Parathyroid adenoma (tissue), 2 donors: ENCODE measurements at regions not wholly inside any gene's neighbourhood (a gene's known extent, or its start where the extent isn't known, plus 50 kb on each side); places are given as distances from the start of the nearest gene placed in this dataset.
A peak's percentile ranks its signal among the peaks of the same experiment; 100 is the strongest.

Experiments
- H2AFZ ChIP-seq: fragments of 300-600 bp; sonication (generic); one replicate; pipeline ENCODE4 v1.7.0; 2017; ENCODE audit warnings: antibody characterized with exemption, mild to moderate bottlenecking
- H3K27ac ChIP-seq: fragments of 300-600 bp; sonication (generic); one replicate; pipeline ENCODE4 v1.7.0; 2017
- H3K27me3 ChIP-seq: fragments of 300-600 bp; sonication (generic); one replicate; pipeline ENCODE4 v1.7.0; 2017; ENCODE audit warnings: low read length; ENCODE audit not compliant: control insufficient read depth, insufficient read depth
- H3K36me3 ChIP-seq: fragments of 300-600 bp; sonication (generic); one replicate; pipeline ENCODE4 v1.7.0; 2017; ENCODE audit warnings: low read length; ENCODE audit not compliant: control insufficient read depth, insufficient read depth
- H3K4me1 ChIP-seq: fragments of 300-600 bp; sonication (generic); one replicate; pipeline ENCODE4 v1.7.0; 2017; ENCODE audit warnings: control low read depth
- H3K4me2 ChIP-seq: fragments of 300-600 bp; sonication (generic); one replicate; pipeline ENCODE4 v1.7.0; 2017; ENCODE audit warnings: low read length
- H3K4me3 ChIP-seq: fragments of 300-600 bp; sonication (generic); one replicate; pipeline ENCODE4 v1.7.0; 2017; ENCODE audit warnings: low read depth, low read length
- H3K79me2 ChIP-seq: fragments of 300-600 bp; sonication (generic); one replicate; pipeline ENCODE4 v1.7.0; 2017; ENCODE audit warnings: control low read depth
- H3K9ac ChIP-seq: fragments of 300-600 bp; sonication (generic); one replicate; pipeline ENCODE4 v1.7.0; 2017; ENCODE audit warnings: mild to moderate bottlenecking
- H3K9me3 ChIP-seq: fragments of 300-600 bp; sonication (generic); one replicate; pipeline ENCODE4 v1.7.0; 2017; ENCODE audit warnings: low read length; ENCODE audit not compliant: control insufficient read depth
- TF ChIP-seq, protein P1 (sequence below): fragments of 300-600 bp; sonication (generic); IDR thresholded peaks from one replicate; pipeline ENCODE4 v1.7.0; 2017; ENCODE audit warnings: antibody characterized with exemption, mild to moderate bottlenecking
- donor health status: primary hyperparathyroidism.

DNA sequence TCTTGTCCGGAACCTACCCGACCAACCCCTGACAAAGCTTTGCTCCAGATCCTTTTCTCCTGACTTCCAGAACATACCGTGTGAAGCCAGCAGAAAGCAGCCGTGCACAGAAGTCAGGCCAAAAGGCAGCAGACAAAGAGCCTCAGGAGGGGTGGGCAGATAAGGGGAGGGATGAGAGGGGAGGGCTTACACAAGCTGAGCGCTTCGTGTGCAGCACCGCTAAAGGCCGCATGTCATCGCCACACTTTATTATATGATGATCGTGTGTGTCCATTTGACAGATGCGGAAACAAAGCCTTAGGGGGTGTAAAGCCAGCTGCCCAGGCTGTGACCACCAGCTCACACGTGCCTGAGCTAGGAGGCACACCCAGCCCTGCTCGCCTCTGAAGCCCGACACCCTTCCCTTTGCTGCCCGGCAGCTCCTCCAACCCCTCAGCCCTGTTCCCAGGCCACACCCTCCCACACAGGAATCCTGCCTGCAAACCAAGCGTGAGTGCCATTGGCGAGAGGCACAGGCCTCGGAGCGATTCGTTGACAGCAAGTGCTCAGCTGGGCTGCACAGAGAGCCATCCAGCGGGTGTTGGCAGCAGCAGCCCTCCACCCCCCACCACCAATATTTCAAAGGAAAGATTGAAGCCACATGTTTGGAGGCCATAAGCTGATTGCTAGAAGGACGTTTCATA lies 170.5 kb upstream of the SMIM23 start:
- Histone ChIP-seq H3K4me1 (no peaks in the 10 kb centered on the region), H2AFZ (peak overlapping the region; percentile 50), H3K9me3 (no peaks in the 10 kb centered on the region), H3K79me2 (no peaks in the 10 kb centered on the region), H3K36me3 (no peaks in the 10 kb centered on the region), H3K4me2 (no peak overlapping the region), H3K4me3 (no peak overlapping the region), H3K27me3 (no peaks in the 10 kb centered on the region), H3K9ac (no peak overlapping the region), H3K27ac (no peak overlapping the region)
- TF ChIP-seq, protein P1, sequence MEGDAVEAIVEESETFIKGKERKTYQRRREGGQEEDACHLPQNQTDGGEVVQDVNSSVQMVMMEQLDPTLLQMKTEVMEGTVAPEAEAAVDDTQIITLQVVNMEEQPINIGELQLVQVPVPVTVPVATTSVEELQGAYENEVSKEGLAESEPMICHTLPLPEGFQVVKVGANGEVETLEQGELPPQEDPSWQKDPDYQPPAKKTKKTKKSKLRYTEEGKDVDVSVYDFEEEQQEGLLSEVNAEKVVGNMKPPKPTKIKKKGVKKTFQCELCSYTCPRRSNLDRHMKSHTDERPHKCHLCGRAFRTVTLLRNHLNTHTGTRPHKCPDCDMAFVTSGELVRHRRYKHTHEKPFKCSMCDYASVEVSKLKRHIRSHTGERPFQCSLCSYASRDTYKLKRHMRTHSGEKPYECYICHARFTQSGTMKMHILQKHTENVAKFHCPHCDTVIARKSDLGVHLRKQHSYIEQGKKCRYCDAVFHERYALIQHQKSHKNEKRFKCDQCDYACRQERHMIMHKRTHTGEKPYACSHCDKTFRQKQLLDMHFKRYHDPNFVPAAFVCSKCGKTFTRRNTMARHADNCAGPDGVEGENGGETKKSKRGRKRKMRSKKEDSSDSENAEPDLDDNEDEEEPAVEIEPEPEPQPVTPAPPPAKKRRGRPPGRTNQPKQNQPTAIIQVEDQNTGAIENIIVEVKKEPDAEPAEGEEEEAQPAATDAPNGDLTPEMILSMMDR: no peak

DNA sequence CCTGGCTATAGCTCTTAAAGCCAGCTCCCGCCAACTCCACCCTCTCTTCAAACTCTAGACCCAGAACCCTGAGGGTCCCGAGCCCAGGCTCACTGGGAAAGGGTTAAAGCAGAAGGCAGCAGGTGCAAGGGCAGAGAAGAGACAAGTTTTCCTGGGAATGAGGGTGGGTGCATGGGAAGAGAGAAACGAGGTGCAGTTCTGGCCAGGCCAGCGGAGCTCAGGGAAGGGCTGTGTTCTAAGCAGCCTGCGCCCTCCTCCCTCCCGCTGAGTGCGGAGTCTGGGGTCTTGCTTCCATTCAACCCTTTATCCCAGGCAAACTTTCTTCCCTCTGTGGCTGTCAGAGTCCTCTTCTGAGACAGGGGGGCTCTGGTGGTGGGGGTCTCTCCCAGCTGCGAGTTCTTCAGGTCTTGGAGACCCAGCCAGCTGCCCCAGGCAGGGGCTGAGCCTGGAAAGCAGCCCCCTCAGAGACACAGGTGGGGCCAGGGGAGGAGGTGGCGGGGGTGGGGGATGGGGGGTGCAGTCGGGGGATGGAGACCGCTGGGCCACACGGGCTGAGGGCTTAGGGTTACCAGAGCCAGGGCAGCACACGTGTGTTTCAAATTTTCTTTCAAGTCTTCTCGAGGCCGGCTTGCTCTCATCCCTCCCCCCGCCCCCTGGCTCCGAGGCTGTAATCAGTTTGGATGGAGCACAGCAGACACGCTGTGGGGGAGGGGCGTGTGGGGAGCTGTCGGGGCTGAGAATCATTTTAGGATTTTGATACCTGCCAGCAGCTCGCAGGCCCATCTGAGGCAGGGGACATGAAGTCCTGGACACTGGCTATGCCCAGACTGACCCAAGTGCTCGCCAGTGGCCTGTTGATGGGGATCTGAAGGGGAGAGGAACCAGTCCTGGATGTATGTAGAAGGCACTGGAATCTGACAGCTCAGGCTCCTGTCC lies 169.6 kb upstream of the SMIM23 start:
- Histone ChIP-seq H3K27me3 (no peaks in the 10 kb centered on the region), H3K27ac (no peak overlapping the region), H3K4me1 (no peaks in the 10 kb centered on the region), H3K4me3 (no peak overlapping the region), H3K4me2 (no peak overlapping the region), H3K36me3 (no peaks in the 10 kb centered on the region), H3K9me3 (no peaks in the 10 kb centered on the region), H3K79me2 (no peaks in the 10 kb centered on the region), H2AFZ (no peak overlapping the region), H3K9ac (no peak overlapping the region)
- TF ChIP-seq, protein P1: no peak

DNA sequence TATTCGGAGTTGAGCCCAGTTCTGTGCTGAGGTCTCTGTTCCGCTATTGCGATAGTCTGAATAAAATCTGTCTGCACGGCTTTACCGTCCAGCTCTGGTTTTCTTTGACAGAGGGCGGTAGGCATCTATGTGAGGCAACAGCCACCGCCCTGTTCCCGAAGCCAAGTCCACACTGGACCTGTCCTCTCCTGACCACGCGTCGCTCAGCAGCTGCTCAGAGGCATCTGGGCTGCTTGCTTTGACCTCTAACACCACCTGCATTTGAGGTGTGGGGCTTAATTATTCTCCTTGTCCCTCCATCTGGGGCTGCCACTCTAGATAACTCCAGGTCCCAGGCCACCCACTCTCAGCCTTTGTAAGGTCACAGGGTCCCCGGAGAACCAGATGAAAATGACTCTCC lies 168.4 kb upstream of the SMIM23 start:
- Histone ChIP-seq H3K27ac (no peak overlapping the region), H3K4me2 (no peak overlapping the region), H2AFZ (no peak overlapping the region), H3K27me3 (no peaks in the 10 kb centered on the region), H3K9me3 (no peaks in the 10 kb centered on the region), H3K9ac (no peak overlapping the region), H3K4me1 (no peaks in the 10 kb centered on the region), H3K36me3 (no peaks in the 10 kb centered on the region), H3K4me3 (no peak overlapping the region), H3K79me2 (no peaks in the 10 kb centered on the region)
- TF ChIP-seq, protein P1: no peak

DNA sequence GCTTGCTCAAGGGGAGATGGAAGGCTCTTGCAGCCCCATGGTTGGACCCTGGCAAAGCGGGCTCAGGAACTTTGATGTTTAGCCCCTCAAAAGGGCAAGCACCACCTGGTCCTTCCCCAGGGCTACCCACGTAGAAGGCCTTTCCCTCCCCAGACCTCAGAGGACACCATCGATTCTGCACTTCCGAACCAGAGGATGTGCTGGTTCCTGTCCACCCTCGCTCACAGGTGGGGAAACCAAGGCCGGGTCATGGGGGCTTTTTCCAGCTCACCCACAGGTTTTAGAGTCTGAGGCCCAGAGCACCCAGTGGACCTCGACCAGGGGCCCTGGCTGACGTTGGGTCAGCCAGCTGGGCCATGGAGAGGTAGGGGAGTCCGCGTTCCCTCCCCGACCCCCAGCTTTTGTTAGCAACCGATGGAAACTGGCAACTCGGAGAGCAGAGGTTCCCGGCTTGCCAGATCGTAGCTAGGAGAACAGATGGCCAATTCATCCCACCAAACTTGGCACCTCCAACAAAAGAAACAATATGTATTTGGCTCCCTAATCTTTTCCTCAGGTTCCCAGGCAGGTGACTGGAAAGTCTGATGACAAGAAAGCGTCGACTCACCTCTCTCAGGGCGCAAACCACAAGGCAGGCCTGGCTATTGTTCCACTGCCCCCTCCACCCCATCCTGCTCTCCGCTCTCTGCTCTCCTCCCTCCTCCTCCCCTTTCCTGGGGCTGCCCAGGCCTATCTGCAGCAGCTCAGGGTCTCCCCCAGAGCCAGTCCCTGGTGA lies 167.6 kb upstream of the SMIM23 start:
- Histone ChIP-seq H3K27me3 (no peaks in the 10 kb centered on the region), H3K9me3 (no peaks in the 10 kb centered on the region), H2AFZ (no peak overlapping the region), H3K4me1 (no peaks in the 10 kb centered on the region), H3K27ac (no peak overlapping the region), H3K9ac (no peak overlapping the region), H3K4me3 (no peak overlapping the region), H3K79me2 (no peaks in the 10 kb centered on the region), H3K4me2 (no peak overlapping the region), H3K36me3 (no peaks in the 10 kb centered on the region)
- TF ChIP-seq, protein P1: no peak
